ENCODE measurements at regions not wholly inside any gene's neighbourhood (a gene's known extent, or its start where the extent isn't known, plus 50 kb on each side); places are given as distances from the start of the nearest gene placed in this dataset.

GRCh38 chr1:37120279-37120678 lies 86.0 kb upstream of the GRIK3 start:
- Histone ChIP-seq H3K4me3 (ENCODE audit: low read depth, low read length) (no peak overlapping the region), H3K36me3 (ENCODE audit: control insufficient read depth, insufficient read depth, low read length) (no peaks in the 10 kb centered on the region), H3K27me3 (ENCODE audit: control insufficient read depth, insufficient read depth, low read length) (no peaks in the 10 kb centered on the region)
- DNase-seq (ENCODE audit: low read depth) (no peak), FAIRE-seq (no peak)
- TF ChIP-seq, protein P1, sequence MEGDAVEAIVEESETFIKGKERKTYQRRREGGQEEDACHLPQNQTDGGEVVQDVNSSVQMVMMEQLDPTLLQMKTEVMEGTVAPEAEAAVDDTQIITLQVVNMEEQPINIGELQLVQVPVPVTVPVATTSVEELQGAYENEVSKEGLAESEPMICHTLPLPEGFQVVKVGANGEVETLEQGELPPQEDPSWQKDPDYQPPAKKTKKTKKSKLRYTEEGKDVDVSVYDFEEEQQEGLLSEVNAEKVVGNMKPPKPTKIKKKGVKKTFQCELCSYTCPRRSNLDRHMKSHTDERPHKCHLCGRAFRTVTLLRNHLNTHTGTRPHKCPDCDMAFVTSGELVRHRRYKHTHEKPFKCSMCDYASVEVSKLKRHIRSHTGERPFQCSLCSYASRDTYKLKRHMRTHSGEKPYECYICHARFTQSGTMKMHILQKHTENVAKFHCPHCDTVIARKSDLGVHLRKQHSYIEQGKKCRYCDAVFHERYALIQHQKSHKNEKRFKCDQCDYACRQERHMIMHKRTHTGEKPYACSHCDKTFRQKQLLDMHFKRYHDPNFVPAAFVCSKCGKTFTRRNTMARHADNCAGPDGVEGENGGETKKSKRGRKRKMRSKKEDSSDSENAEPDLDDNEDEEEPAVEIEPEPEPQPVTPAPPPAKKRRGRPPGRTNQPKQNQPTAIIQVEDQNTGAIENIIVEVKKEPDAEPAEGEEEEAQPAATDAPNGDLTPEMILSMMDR (IDR thresholded peaks at IDR 0.05; ENCODE audit: insufficient read depth, low read length, severe bottlenecking) = no peak

DNA sequence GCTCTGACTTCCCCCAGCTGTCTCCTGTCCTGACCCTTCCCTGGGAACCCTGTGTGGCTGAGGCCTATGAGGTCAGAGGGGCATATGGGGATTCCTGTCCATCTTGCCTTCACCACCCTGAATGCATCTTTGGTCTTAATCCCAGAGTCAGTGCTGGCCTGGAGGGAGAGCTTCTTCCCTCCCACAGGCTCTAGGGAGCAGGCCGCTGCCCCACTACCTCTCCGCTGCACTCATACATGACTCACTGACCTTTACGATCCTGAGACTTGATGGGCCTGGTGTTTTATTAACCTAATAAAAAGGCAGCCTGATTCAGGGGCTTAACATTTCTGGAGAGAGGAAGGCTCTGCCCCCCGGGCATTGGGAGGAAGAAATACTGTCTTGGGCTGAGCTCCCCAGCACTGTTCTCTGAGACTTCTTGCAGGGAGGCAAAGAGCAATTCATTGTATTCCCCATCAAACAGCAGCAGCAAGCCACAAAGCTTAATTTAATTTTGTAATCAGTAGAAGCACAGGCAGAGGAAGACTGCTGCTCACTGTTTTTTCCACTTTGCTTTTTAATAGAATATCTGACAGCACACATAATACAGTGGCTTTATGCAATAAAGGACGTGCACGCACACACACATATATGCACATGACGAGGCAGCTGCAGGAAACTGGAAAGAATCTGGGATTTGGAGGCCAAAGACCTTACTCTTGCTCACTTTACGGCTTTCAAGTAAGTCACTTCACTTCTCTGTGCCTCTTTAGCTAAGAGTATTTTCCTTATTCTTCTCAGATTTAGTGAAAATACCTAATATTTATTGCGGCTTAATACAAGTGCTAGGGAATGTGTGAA lies 89.2 kb upstream of the GRIK3 start:
- FAIRE-seq (no peak), DNase-seq (ENCODE audit: low read depth) (no peak)

DNA sequence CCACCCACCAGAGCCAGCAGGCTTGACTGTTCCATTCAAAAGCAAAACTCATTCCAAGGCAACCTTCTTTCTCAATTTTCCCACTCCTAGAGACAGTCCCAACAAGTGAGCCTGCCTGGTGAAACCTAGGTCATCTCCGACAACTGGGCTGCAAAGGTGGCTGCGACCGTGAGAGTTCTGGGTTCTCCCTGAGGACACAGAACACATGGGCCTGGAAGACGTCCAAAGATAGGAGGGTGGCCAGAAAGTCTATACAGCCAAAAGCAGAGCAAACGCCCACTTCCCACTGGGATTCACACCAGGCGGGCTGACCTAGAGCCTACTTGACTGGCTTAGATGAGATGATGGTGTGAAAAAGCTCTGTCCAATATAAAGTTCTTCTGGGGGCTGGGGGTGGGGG lies 90.2 kb upstream of the GRIK3 start:
- Histone ChIP-seq H3K36me3 (ENCODE audit: control insufficient read depth, insufficient read depth, low read length) (no peaks in the 10 kb centered on the region), H3K27me3 (ENCODE audit: control insufficient read depth, insufficient read depth, low read length) (no peaks in the 10 kb centered on the region), H3K4me3 (ENCODE audit: low read depth, low read length) (no peak overlapping the region)
- no peak for FAIRE-seq
- TF ChIP-seq, protein P1 (IDR thresholded peaks at IDR 0.05; ENCODE audit: insufficient read depth, low read length, severe bottlenecking) = no peak
- no peak for DNase-seq (ENCODE audit: low read depth)

More for the DNA sequence above, 89.2 kb upstream of the GRIK3 start:
- TF ChIP-seq, protein P1 (IDR thresholded peaks at IDR 0.05; ENCODE audit: insufficient read depth, low read length, severe bottlenecking) = no peak
- H3K36me3 ChIP-seq (ENCODE audit: control insufficient read depth, insufficient read depth, low read length) = no peaks in the 10 kb centered on the region
- no peak overlapping the region for H3K4me3 ChIP-seq (ENCODE audit: low read depth, low read length)
- H3K27me3 ChIP-seq (ENCODE audit: control insufficient read depth, insufficient read depth, low read length) = no peaks in the 10 kb centered on the region

DNA sequence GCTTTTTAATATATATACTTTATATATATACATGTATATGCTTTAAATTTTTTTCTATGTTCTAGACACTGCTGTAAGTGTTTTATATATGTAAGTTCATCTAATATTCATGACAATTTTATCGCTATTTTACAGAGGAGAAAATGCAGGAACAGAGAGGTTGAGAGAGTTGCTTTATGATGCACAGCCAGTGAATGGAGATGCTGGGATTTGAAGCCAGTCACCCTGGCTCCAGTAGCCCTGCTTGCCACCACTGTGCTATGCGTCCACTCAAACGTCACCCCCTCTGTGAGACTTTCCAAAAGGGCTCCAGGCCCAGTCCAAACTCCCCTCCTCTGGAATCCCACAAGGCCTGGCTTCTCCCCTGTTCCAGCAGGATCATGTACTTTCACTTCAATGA lies 91.0 kb upstream of the GRIK3 start:
- no peak for DNase-seq (ENCODE audit: low read depth)
- no peak for FAIRE-seq
- H3K27me3 ChIP-seq (ENCODE audit: control insufficient read depth, insufficient read depth, low read length) = no peaks in the 10 kb centered on the region
- TF ChIP-seq, protein P1 (IDR thresholded peaks at IDR 0.05; ENCODE audit: insufficient read depth, low read length, severe bottlenecking) = no peak
- no peak overlapping the region for H3K4me3 ChIP-seq (ENCODE audit: low read depth, low read length)
- no peaks in the 10 kb centered on the region for H3K36me3 ChIP-seq (ENCODE audit: control insufficient read depth, insufficient read depth, low read length)

DNA sequence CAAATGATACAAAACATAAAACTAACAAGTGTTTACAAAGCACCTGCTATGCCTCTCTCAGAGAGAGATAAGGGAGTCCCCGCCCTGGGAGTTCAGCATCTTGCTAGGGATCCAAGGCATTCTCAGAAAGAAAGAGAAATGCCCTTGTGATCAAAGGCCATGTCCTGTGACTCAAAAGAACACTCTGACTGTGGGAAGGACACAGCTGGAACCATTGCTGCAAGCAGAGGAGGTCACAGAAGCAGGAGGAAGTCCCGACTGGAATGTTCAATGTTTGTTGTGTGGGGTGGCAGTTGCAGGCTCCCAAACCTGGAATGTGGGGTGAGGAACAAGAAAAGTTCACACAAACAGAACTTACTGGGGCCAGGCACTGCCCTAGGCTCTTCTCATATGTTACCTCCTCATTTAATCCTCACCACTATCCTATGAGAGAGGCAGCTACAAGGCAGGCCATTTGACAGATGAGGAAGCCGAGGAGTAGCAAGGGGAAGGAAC lies 93.0 kb upstream of the GRIK3 start:
- Histone ChIP-seq H3K4me3 (ENCODE audit: low read depth, low read length) (no peak overlapping the region), H3K27me3 (ENCODE audit: control insufficient read depth, insufficient read depth, low read length) (no peaks in the 10 kb centered on the region), H3K36me3 (ENCODE audit: control insufficient read depth, insufficient read depth, low read length) (no peaks in the 10 kb centered on the region)
- peak; percentile 28 for FAIRE-seq
- TF ChIP-seq, protein P1 (IDR thresholded peaks at IDR 0.05; ENCODE audit: insufficient read depth, low read length, severe bottlenecking) = no peak
- DNase-seq (ENCODE audit: low read depth) = no peak
